Dendritic cell treated with granulocyte-macrophage colony-stimulating factor and Interleukin-4, amounts not matched to agents 40 ng/mL and 50 ng/mL, for 4 days (primary cell): ENCODE measurements at regions not wholly inside any gene's neighbourhood (a gene's known extent, or its start where the extent isn't known, plus 50 kb on each side); places are given as distances from the start of the nearest gene placed in this dataset.

ENCODE experiments used
- H3K27ac Mint-ChIP-seq: one replicate; pipeline ENCODE4 v1.8.0; 2022; ENCODE audit warnings: mild to moderate bottlenecking, mixed read lengths
- H3K27me3 Mint-ChIP-seq: one replicate; pipeline ENCODE4 v1.8.0; 2022; ENCODE audit warnings: mild to moderate bottlenecking, mixed read lengths
- H3K36me3 Mint-ChIP-seq: one replicate; pipeline ENCODE4 v1.8.0; 2022; ENCODE audit warnings: low read depth, mixed read lengths
- H3K4me1 Mint-ChIP-seq: one replicate; pipeline ENCODE4 v1.8.0; 2022; ENCODE audit warnings: low read depth, mixed read lengths
- H3K4me3 Mint-ChIP-seq: one replicate; pipeline ENCODE4 v1.8.0; 2022; ENCODE audit warnings: mild to moderate bottlenecking, moderate library complexity, mixed read lengths
- H3K9me3 Mint-ChIP-seq: one replicate; pipeline ENCODE4 v1.8.0; 2022; ENCODE audit warnings: mixed read lengths
- intact Hi-C: fragments of 100-400 bp; cut with micrococcal nuclease; formaldehyde crosslinking; loops from one replicate; pipeline ENCODE4 v1.15.0; 2022

- H3K9me3 Mint-ChIP-seq = peaks cover 15% of the 10 kb centered on the region
- H3K4me1 Mint-ChIP-seq = peaks cover 7% of the 10 kb centered on the region
- no peak overlapping the region for H3K27ac Mint-ChIP-seq
Observed at GRCh38 chr6:151719070-151719469, 88.4 kb upstream of the ESR1 start.

GRCh38 chr6:151721146-151721545 lies 86.3 kb upstream of the ESR1 start:
- intact Hi-C loops = no loop called here
- H3K27me3 Mint-ChIP-seq = peaks cover 2% of the 10 kb centered on the region
- H3K4me1 Mint-ChIP-seq = peaks cover 7% of the 10 kb centered on the region
- no peak overlapping the region for H3K27ac Mint-ChIP-seq
- no peak overlapping the region for H3K4me3 Mint-ChIP-seq
- no peaks in the 10 kb centered on the region for H3K36me3 Mint-ChIP-seq
- H3K9me3 Mint-ChIP-seq = no peaks in the 10 kb centered on the region

More at GRCh38 chr6:151719070-151719469, 88.4 kb upstream of the ESR1 start:
- Mint-ChIP-seq H3K4me3 (no peak overlapping the region), H3K36me3 (no peaks in the 10 kb centered on the region), H3K27me3 (peaks cover 4% of the 10 kb centered on the region)
- intact Hi-C loops = no loop called here

- Mint-ChIP-seq H3K4me3 (no peak overlapping the region), H3K36me3 (no peaks in the 10 kb centered on the region), H3K27ac (no peak overlapping the region), H3K4me1 (peaks cover 7% of the 10 kb centered on the region), H3K9me3 (no peaks in the 10 kb centered on the region), H3K27me3 (peaks cover 2% of the 10 kb centered on the region)
- intact Hi-C loops = no loop called here
Observed at GRCh38 chr6:151721671-151722070, 85.8 kb upstream of the ESR1 start.

- intact Hi-C loops = no loop called here
- Mint-ChIP-seq H3K4me3 (no peak overlapping the region), H3K27me3 (peaks cover 2% of the 10 kb centered on the region), H3K36me3 (no peaks in the 10 kb centered on the region), H3K9me3 (no peaks in the 10 kb centered on the region), H3K4me1 (peaks cover 7% of the 10 kb centered on the region), H3K27ac (no peak overlapping the region)
Observed at GRCh38 chr6:151722342-151722741, 85.1 kb upstream of the ESR1 start.

- H3K9me3 Mint-ChIP-seq = no peaks in the 10 kb centered on the region
- H3K36me3 Mint-ChIP-seq = no peaks in the 10 kb centered on the region
- peaks cover 7% of the 10 kb centered on the region for H3K4me1 Mint-ChIP-seq
- H3K27ac Mint-ChIP-seq = no peak overlapping the region
- intact Hi-C loops = no loop called here
- no peak overlapping the region for H3K4me3 Mint-ChIP-seq
- H3K27me3 Mint-ChIP-seq = peaks cover 2% of the 10 kb centered on the region
Observed at GRCh38 chr6:151723152-151723551, 84.3 kb upstream of the ESR1 start.

GRCh38 chr6:151729829-151730495 lies 77.5 kb upstream of the ESR1 start:
- H3K27ac Mint-ChIP-seq = no peak overlapping the region
- intact Hi-C loops = no loop called here
- peaks cover 6% of the 10 kb centered on the region for H3K9me3 Mint-ChIP-seq

GRCh38 chr6:151730496-151730870 lies 77.0 kb upstream of the ESR1 start:
- H3K36me3 Mint-ChIP-seq = no peaks in the 10 kb centered on the region
- H3K27me3 Mint-ChIP-seq = no peaks in the 10 kb centered on the region
- H3K4me3 Mint-ChIP-seq = no peak overlapping the region
- intact Hi-C loops = no loop called here
- H3K9me3 Mint-ChIP-seq = peaks cover 6% of the 10 kb centered on the region
- H3K27ac Mint-ChIP-seq = no peak overlapping the region
- no peaks in the 10 kb centered on the region for H3K4me1 Mint-ChIP-seq

More at GRCh38 chr6:151729829-151730495, 77.5 kb upstream of the ESR1 start:
- no peaks in the 10 kb centered on the region for H3K4me1 Mint-ChIP-seq
- H3K36me3 Mint-ChIP-seq = no peaks in the 10 kb centered on the region
- H3K4me3 Mint-ChIP-seq = no peak overlapping the region
- H3K27me3 Mint-ChIP-seq = no peaks in the 10 kb centered on the region

GRCh38 chr6:151731313-151731712 lies 76.2 kb upstream of the ESR1 start:
- intact Hi-C loops = no loop called here
- H3K9me3 Mint-ChIP-seq = peaks cover 6% of the 10 kb centered on the region
- H3K27me3 Mint-ChIP-seq = no peaks in the 10 kb centered on the region
- H3K4me1 Mint-ChIP-seq = no peaks in the 10 kb centered on the region
- H3K36me3 Mint-ChIP-seq = no peaks in the 10 kb centered on the region
- H3K27ac Mint-ChIP-seq = no peak overlapping the region
- H3K4me3 Mint-ChIP-seq = no peak overlapping the region

- peaks cover 3% of the 10 kb centered on the region for H3K9me3 Mint-ChIP-seq
- intact Hi-C loops = no loop called here
- no peaks in the 10 kb centered on the region for H3K27me3 Mint-ChIP-seq
- no peak overlapping the region for H3K4me3 Mint-ChIP-seq
- H3K36me3 Mint-ChIP-seq = no peaks in the 10 kb centered on the region
- no peaks in the 10 kb centered on the region for H3K4me1 Mint-ChIP-seq
- no peak overlapping the region for H3K27ac Mint-ChIP-seq
Observed at GRCh38 chr6:151733680-151734320, 73.7 kb upstream of the ESR1 start.

- H3K36me3 Mint-ChIP-seq = no peaks in the 10 kb centered on the region
Observed at GRCh38 chr6:151738267-151738666, 69.2 kb upstream of the ESR1 start.

GRCh38 chr6:151738960-151739359 lies 68.5 kb upstream of the ESR1 start:
- H3K4me3 Mint-ChIP-seq = no peak overlapping the region
- no peaks in the 10 kb centered on the region for H3K36me3 Mint-ChIP-seq
- H3K9me3 Mint-ChIP-seq = no peaks in the 10 kb centered on the region
- H3K27me3 Mint-ChIP-seq = no peaks in the 10 kb centered on the region
- H3K27ac Mint-ChIP-seq = no peak overlapping the region
- intact Hi-C loops = no loop called here
- no peaks in the 10 kb centered on the region for H3K4me1 Mint-ChIP-seq

More at GRCh38 chr6:151738267-151738666, 69.2 kb upstream of the ESR1 start:
- H3K4me1 Mint-ChIP-seq = no peaks in the 10 kb centered on the region
- no peaks in the 10 kb centered on the region for H3K27me3 Mint-ChIP-seq
- H3K27ac Mint-ChIP-seq = no peak overlapping the region
- no peaks in the 10 kb centered on the region for H3K9me3 Mint-ChIP-seq
- intact Hi-C loops = no loop called here
- no peak overlapping the region for H3K4me3 Mint-ChIP-seq

- Mint-ChIP-seq H3K27ac (no peak overlapping the region), H3K36me3 (no peaks in the 10 kb centered on the region), H3K27me3 (no peaks in the 10 kb centered on the region), H3K4me1 (no peaks in the 10 kb centered on the region), H3K9me3 (peaks cover 5% of the 10 kb centered on the region), H3K4me3 (no peak overlapping the region)
- intact Hi-C loops = no loop called here
Observed at GRCh38 chr6:151740820-151741219, 66.7 kb upstream of the ESR1 start.

GRCh38 chr6:151747896-151748295 lies 59.6 kb upstream of the ESR1 start:
- intact Hi-C loops = no loop called here
- Mint-ChIP-seq H3K27me3 (no peaks in the 10 kb centered on the region), H3K36me3 (no peaks in the 10 kb centered on the region), H3K9me3 (peaks cover 8% of the 10 kb centered on the region), H3K4me3 (no peak overlapping the region), H3K4me1 (no peaks in the 10 kb centered on the region), H3K27ac (no peak overlapping the region)

- Mint-ChIP-seq H3K9me3 (peaks cover 8% of the 10 kb centered on the region), H3K36me3 (no peaks in the 10 kb centered on the region), H3K4me1 (no peaks in the 10 kb centered on the region), H3K27me3 (no peaks in the 10 kb centered on the region), H3K27ac (no peak overlapping the region), H3K4me3 (no peak overlapping the region)
- intact Hi-C loops = no loop called here
Observed at GRCh38 chr6:151749341-151749740, 58.1 kb upstream of the ESR1 start.

- Mint-ChIP-seq H3K36me3 (no peaks in the 10 kb centered on the region), H3K4me3 (no peak overlapping the region), H3K9me3 (no peaks in the 10 kb centered on the region), H3K27ac (no peak overlapping the region), H3K27me3 (no peaks in the 10 kb centered on the region), H3K4me1 (no peaks in the 10 kb centered on the region)
- intact Hi-C loops = no loop called here
Observed at GRCh38 chr6:151753581-151753980, 53.9 kb upstream of the ESR1 start.
